ENCODE measurements at regions not wholly inside any gene's neighbourhood (a gene's known extent, or its start where the extent isn't known, plus 50 kb on each side); places are given as distances from the start of the nearest gene placed in this dataset.

GRCh38 chr5:14066326-14066725 lies 76.8 kb upstream of the TRIO start:
- TF ChIP-seq CTCF (conservative IDR thresholded peaks at IDR 0.05; ENCODE audit: low read depth, low read length) = no peak
- H3K4me3 ChIP-seq (ENCODE audit: low read depth, low read length) = no peak overlapping the region
- DNase-seq (ENCODE audit: low read depth) = no peak

DNA sequence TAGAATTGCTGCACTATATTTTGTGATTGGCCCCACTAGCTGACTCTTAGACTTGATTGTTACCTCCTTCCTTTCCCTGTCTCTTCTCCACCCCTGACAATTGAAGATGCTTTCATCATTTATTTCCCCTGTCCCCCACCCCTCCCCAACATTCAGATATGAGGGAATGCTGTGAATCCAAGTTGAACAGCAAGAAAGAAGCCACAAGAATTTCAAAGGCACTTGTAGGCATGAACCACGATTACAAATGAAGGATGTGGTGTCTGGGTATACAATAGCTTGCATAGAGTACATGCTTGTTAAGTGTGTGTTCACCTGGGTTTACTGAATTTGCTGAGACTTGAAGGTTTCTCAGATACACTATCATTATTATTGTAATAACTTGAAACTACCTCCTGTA lies 78.3 kb upstream of the TRIO start:
- no peak overlapping the region for H3K4me3 ChIP-seq (ENCODE audit: low read depth, low read length)
- TF ChIP-seq CTCF (conservative IDR thresholded peaks at IDR 0.05; ENCODE audit: low read depth, low read length) = no peak
- DNase-seq (ENCODE audit: low read depth) = peak; percentile 74

DNA sequence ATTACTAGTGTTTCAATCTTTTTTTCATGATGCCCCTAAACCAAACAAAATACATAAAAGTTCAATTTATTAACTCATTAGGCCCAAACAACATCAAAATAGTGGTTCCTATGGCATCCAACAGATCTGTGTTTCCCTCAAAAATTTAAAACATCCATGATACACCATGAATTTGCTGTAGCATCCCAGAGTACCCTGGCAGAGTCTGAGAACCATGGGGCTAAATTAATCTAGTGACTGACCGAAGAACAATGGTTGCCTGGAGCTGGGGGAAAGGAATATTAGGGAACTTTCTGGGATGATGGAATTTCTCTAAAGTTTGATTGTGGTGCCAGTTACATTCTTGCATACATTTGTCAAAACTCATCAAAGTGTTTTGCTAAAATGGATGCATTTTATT lies 79.5 kb upstream of the TRIO start:
- no peak for DNase-seq (ENCODE audit: low read depth)
- TF ChIP-seq CTCF (conservative IDR thresholded peaks at IDR 0.05; ENCODE audit: low read depth, low read length) = no peak
- H3K4me3 ChIP-seq (ENCODE audit: low read depth, low read length) = no peak overlapping the region

DNA sequence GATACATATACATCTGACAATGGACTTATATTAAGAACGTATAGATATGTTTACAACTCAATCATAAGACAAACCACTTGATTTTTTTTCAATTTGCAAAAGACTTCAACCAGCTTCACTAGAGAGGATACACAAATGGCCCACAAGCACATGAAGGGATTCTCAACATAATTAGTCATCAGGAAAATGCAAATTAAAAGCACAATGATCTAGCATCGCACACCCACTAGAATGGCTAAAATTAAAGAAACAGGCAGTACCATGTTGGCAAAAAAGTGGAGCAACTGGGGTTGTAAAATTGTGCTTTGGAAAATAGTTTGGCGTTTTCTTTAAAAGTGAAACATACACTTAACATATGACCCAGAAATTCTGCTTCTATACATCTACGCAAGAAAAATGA lies 80.0 kb upstream of the TRIO start:
- TF ChIP-seq CTCF (conservative IDR thresholded peaks at IDR 0.05; ENCODE audit: low read depth, low read length) = no peak
- no peak overlapping the region for H3K4me3 ChIP-seq (ENCODE audit: low read depth, low read length)
- no peak for DNase-seq (ENCODE audit: low read depth)

GRCh38 chr5:14062178-14062577 lies 81.0 kb upstream of the TRIO start:
- no peak for TF ChIP-seq CTCF (conservative IDR thresholded peaks at IDR 0.05; ENCODE audit: low read depth, low read length)
- DNase-seq (ENCODE audit: low read depth) = no peak
- H3K4me3 ChIP-seq (ENCODE audit: low read depth, low read length) = no peak overlapping the region

DNA sequence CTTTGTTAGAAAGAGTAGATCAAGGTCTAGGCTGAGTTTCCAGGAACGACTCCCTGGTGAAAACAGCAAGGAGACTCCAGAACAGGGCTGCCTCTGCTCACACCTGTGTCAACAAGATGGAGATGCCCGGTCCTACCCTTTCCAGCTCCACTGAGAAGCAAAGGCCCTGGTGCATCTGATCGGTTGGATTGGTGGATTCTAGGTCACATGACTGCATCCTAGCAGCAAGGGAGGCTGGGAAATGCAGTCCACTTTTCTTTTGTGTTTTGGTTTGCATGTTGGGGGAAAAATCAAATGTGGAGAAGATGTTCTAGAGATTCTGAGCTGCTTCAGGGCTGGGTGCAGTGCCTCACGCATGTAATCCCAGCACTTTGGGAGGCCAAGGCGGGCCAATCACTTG lies 82.0 kb upstream of the TRIO start:
- no peak for TF ChIP-seq CTCF (conservative IDR thresholded peaks at IDR 0.05; ENCODE audit: low read depth, low read length)

DNA sequence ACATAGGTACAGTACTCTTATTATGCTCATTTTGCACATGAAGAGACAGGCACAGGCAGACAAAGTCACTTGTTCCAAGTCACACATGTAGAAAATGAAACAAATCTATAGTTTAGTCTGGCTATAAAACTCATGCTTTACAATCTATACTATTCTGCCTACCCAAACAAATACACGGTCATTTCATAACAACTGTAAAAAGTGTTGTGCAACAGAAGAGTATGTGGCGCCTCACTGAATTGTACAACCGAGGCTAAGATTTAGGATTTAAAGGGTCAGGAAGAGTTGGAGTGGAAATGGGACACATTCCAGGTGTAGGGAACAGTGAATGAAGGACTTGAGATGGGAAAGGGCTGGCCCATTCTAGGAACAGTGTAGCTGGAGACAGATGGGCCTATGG lies 82.9 kb upstream of the TRIO start:
- H3K4me3 ChIP-seq (ENCODE audit: low read depth, low read length) = no peak overlapping the region
- no peak for DNase-seq (ENCODE audit: low read depth)
- TF ChIP-seq CTCF (conservative IDR thresholded peaks at IDR 0.05; ENCODE audit: low read depth, low read length) = no peak

More for the DNA sequence above, 82.0 kb upstream of the TRIO start:
- no peak overlapping the region for H3K4me3 ChIP-seq (ENCODE audit: low read depth, low read length)
- no peak for DNase-seq (ENCODE audit: low read depth)
